Body of pancreas (tissue), 4 donors: ENCODE measurements at regions not wholly inside any gene's neighbourhood (a gene's known extent, or its start where the extent isn't known, plus 50 kb on each side); places are given as distances from the start of the nearest gene placed in this dataset.

Experiments
- CTCF ChIP-seq, 7 experiments: fragments of 450-650 bp in 4 of 7; fragments of 200-600 bp in 3 of 7; sonication (generic) in 3 of 7; IDR thresholded peaks; one replicate each; pipeline ENCODE4 v1.5.1; 2016 to 2019; ENCODE audit warnings: antibody characterized with exemption in 7 of 7
- POLR2A ChIP-seq, 3 donors: fragments of 450-650 bp; IDR thresholded peaks; one replicate each; pipeline ENCODE4 v1.6.1; 2016; ENCODE audit warnings: antibody characterized with exemption in 3 of 3, mild to moderate bottlenecking in 2 of 3

- TF ChIP-seq CTCF (IDR thresholded peaks at IDR 0.05) (no peak), POLR2A (IDR thresholded peaks at IDR 0.05) (no peak)
Observed at GRCh38 chr16:7921345-7921744, 588.7 kb downstream of the RBFOX1 start.
